ENCODE measurements at regions not wholly inside any gene's neighbourhood (a gene's known extent, or its start where the extent isn't known, plus 50 kb on each side); places are given as distances from the start of the nearest gene placed in this dataset.

DNA sequence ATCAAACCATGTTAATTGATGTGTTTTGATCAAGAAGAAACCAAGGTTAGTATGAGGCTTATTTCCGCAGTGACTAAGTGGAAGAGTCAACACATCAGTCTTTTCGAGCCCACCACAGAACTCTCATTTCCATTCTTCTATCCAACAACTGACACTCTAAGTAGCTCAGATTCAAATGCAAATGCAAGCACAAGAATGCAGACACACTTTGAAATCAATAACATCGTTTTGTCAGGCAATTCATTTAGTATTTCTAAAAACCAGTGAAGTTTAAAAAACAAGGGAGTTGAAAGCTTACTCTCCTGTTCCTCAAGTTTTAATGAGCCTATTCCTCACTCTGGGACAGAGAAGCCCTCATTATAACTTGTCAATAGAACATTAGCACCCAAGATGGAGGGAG is 433.1 kb downstream of the ZIC3 start:
- Histone ChIP-seq H3K27ac (no peak overlapping the region), H3K9me3 (replicated peaks in 1 of 3) (no peaks in the 10 kb centered on the region), H3K27me3 (peaks cover 7% of the 10 kb centered on the region), H3K4me3 (no peak overlapping the region), H3K4me1 (replicated peaks in 1 of 2) (no peaks in the 10 kb centered on the region), H3K36me3 (replicated peaks in 1 of 2) (no peaks in the 10 kb centered on the region)
- DNase-seq: no peak
- no peak for TF ChIP-seq POLR2A (IDR thresholded peaks at IDR 0.05)
- 41 to 60% (median 53%) methylated on average over 3 of the region's 3 CpGs for WGBS, 4 donors
- intact Hi-C loops (cut with DNase I): no loop called here

DNA sequence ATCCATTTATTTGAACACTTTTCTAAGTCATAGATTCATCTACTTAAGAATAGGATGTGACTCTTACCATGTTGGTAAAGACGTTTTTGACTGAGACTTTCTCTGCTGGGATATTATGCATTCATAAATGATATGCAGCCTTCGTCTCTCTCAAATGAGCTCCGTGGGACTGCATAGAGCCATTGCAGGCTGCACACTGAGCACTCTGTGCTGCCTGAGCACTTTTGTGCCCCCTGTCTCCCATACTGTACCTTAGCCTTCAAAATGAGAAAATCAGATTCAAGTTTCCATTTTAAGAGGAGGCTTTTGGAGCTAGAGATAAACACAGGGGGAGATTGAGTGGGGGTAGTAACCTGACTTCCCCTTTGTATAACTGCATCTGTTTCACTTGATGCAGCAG is 433.6 kb downstream of the ZIC3 start:
- no peak overlapping the region for H3K4me3 ChIP-seq
- 20 to 38% (median 30%) methylated on average over 3 of the region's 3 CpGs for WGBS, 4 donors

DNA sequence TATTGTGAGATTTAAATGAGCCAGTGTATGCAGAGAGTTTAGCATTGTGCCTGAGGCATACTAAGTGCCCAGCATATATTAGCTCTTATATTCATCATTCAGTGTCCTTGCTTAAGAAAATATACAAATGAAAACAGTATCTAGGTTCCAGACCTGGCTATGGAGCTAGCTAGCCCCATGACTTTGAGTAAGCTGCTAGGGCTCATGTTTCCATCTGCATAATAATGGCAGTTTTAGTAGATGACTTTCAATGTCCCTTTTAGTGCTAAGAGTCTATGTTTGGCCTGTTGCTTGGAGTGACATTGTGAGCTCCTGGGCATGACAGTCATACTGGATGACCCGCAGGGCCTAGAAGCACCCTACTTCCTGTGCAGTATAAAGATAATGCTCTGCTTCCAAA is 435.3 kb downstream of the ZIC3 start:
- Histone ChIP-seq H3K27me3 (peaks cover 4% of the 10 kb centered on the region), H3K27ac (no peak overlapping the region), H3K36me3 (replicated peaks in 1 of 2) (no peaks in the 10 kb centered on the region), H3K4me1 (replicated peaks in 1 of 2) (no peaks in the 10 kb centered on the region), H3K4me3 (no peak overlapping the region), H3K9me3 (replicated peaks in 1 of 3) (no peaks in the 10 kb centered on the region)
- 68 to 87% (median 72%) methylated on average over 1 of the region's 1 CpG; no CpG with 5 or more reads in 1 of the 4 donors for WGBS, 4 donors
- TF ChIP-seq, protein P1, sequence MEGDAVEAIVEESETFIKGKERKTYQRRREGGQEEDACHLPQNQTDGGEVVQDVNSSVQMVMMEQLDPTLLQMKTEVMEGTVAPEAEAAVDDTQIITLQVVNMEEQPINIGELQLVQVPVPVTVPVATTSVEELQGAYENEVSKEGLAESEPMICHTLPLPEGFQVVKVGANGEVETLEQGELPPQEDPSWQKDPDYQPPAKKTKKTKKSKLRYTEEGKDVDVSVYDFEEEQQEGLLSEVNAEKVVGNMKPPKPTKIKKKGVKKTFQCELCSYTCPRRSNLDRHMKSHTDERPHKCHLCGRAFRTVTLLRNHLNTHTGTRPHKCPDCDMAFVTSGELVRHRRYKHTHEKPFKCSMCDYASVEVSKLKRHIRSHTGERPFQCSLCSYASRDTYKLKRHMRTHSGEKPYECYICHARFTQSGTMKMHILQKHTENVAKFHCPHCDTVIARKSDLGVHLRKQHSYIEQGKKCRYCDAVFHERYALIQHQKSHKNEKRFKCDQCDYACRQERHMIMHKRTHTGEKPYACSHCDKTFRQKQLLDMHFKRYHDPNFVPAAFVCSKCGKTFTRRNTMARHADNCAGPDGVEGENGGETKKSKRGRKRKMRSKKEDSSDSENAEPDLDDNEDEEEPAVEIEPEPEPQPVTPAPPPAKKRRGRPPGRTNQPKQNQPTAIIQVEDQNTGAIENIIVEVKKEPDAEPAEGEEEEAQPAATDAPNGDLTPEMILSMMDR (IDR thresholded peaks at IDR 0.05): no peak
- TF ChIP-seq POLR2A (IDR thresholded peaks at IDR 0.05): no peak
- intact Hi-C loops (cut with DNase I): no loop called here
- no peak for DNase-seq

More for the DNA sequence above, 433.6 kb downstream of the ZIC3 start:
- no peaks in the 10 kb centered on the region for H3K9me3 ChIP-seq (replicated peaks in 1 of 3)
- no peak for TF ChIP-seq POLR2A (IDR thresholded peaks at IDR 0.05)
- TF ChIP-seq, protein P1 (IDR thresholded peaks at IDR 0.05): no peak
- DNase-seq: no peak
- no peaks in the 10 kb centered on the region for H3K4me1 ChIP-seq (replicated peaks in 1 of 2)
- no peaks in the 10 kb centered on the region for H3K36me3 ChIP-seq (replicated peaks in 1 of 2)
- H3K27ac ChIP-seq: no peak overlapping the region
- intact Hi-C loops (cut with DNase I): no loop called here
- H3K27me3 ChIP-seq: peaks cover 4% of the 10 kb centered on the region

DNA sequence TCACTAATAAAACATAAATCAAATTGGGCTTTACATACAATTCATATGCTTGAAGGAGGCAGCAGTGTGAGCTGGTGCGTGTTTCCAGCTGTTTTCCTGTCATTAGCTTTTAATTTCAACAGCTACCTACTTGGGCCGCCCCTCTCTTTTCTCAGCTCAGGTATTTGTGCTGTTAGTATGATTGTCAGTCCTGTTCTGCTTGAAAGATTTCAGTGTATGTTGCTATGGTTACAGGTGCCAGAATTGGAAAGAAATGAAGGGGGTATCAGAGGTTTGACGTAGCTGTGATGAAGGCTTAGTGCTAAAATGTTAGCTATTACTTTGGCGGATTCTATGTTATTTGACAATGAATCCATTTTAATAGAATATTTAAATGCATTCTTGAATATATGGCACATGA is 440.3 kb downstream of the ZIC3 start:
- TF ChIP-seq, protein P1 (IDR thresholded peaks at IDR 0.05): no peak
- TF ChIP-seq POLR2A (IDR thresholded peaks at IDR 0.05): no peak
- WGBS, 4 donors: 66 to 77% (median 71%) methylated on average over 4 of the region's 4 CpGs
- intact Hi-C loops (cut with DNase I): no loop called here

DNA sequence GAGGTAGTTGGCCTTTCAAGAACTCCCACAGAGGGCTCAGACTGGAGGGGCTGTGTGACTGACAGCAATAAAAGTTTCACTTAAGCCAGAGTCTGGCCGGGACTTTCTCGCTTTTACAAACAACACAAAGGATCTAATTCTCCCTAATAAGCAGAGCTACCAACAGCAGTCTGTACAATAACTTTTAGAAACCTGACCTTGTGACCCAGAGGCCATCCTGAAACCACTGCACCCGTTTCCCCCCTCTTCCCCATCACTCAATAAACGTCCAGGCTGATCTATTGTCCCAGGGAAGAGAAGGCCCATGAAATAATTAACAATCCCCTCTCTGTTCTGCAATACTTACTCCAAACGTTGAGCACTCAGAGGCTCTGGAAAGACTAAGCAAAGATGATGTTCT is 442.4 kb downstream of the ZIC3 start:
- H3K4me3 ChIP-seq: no peak overlapping the region
- intact Hi-C loops (cut with DNase I): no loop called here
- H3K27ac ChIP-seq: no peak overlapping the region
- TF ChIP-seq, protein P1 (IDR thresholded peaks at IDR 0.05): no peak
- no peak for TF ChIP-seq POLR2A (IDR thresholded peaks at IDR 0.05)
- no peak for DNase-seq
- H3K4me1 ChIP-seq (replicated peaks in 1 of 2): no peaks in the 10 kb centered on the region
- H3K27me3 ChIP-seq: peaks cover 5% of the 10 kb centered on the region
- 11 to 27% (median 19%) methylated on average over 4 to 5 of the region's 5 CpGs for WGBS, 4 donors
- H3K36me3 ChIP-seq (replicated peaks in 1 of 2): no peaks in the 10 kb centered on the region
- H3K9me3 ChIP-seq (replicated peaks in 1 of 3): no peaks in the 10 kb centered on the region

More for the DNA sequence above, 440.3 kb downstream of the ZIC3 start:
- H3K9me3 ChIP-seq (replicated peaks in 1 of 3): no peaks in the 10 kb centered on the region
- H3K4me1 ChIP-seq (replicated peaks in 1 of 2): no peaks in the 10 kb centered on the region
- no peak overlapping the region for H3K4me3 ChIP-seq
- no peaks in the 10 kb centered on the region for H3K36me3 ChIP-seq (replicated peaks in 1 of 2)
- H3K27me3 ChIP-seq: no peaks in the 10 kb centered on the region
- DNase-seq: no peak
- H3K27ac ChIP-seq: no peak overlapping the region
